ENCODE measurements at regions not wholly inside any gene's neighbourhood (a gene's known extent, or its start where the extent isn't known, plus 50 kb on each side); places are given as distances from the start of the nearest gene placed in this dataset.

DNA sequence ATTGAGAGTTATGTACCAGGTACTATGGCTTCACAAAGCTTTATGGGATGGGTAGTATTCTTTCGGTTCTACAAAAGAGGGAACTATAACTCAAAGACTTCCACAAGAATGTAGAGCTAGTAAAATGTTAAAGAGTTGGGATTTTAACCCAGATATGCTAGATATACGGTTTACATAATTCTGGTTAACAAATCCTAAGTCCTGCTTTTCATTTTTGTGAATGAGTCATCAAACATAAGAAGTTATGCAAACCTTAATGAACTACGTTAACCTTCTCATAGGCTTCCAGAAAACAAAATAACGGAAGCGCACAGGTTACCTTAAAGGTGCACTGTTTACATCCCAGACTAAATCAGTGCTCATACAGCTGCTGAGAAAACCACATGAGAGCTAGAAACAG, 1049.3 kb downstream of the MCTP2 start:
- ChIA-PET POLR2A (no interaction called here), CTCF (ENCODE audit: low intra/inter-chr PET ratio, low total read pairs) (no interaction called here)
- no peak overlapping the region for H3K4me2 ChIP-seq (ENCODE audit: low read depth, low read length)

More for the DNA sequence above, 1049.3 kb downstream of the MCTP2 start:
- no peak overlapping the region for H3K9ac ChIP-seq (ENCODE audit: insufficient read depth, low read depth, low read length)
- no peaks in the 10 kb centered on the region for H3K36me3 ChIP-seq (replicated peaks in 1 of 2; ENCODE audit: control insufficient read depth in 1 of 2, insufficient read depth in 2 of 2, low read length in 2 of 2)
- no peaks in the 10 kb centered on the region for H3K4me1 ChIP-seq (ENCODE audit: insufficient read depth, low read length)
- DNase-seq (ENCODE audit: low spot score) (no peak), ATAC-seq (no peak), FAIRE-seq (no peak)
- BruUV-seq (replicated peaks) = no TSS peak
- no peak for TF ChIP-seq REPIN1 (CRISPR knock-in tag; IDR thresholded peaks at IDR 0.05; ENCODE audit: borderline replicate concordance, low read depth)
- TF ChIP-seq, protein P1, sequence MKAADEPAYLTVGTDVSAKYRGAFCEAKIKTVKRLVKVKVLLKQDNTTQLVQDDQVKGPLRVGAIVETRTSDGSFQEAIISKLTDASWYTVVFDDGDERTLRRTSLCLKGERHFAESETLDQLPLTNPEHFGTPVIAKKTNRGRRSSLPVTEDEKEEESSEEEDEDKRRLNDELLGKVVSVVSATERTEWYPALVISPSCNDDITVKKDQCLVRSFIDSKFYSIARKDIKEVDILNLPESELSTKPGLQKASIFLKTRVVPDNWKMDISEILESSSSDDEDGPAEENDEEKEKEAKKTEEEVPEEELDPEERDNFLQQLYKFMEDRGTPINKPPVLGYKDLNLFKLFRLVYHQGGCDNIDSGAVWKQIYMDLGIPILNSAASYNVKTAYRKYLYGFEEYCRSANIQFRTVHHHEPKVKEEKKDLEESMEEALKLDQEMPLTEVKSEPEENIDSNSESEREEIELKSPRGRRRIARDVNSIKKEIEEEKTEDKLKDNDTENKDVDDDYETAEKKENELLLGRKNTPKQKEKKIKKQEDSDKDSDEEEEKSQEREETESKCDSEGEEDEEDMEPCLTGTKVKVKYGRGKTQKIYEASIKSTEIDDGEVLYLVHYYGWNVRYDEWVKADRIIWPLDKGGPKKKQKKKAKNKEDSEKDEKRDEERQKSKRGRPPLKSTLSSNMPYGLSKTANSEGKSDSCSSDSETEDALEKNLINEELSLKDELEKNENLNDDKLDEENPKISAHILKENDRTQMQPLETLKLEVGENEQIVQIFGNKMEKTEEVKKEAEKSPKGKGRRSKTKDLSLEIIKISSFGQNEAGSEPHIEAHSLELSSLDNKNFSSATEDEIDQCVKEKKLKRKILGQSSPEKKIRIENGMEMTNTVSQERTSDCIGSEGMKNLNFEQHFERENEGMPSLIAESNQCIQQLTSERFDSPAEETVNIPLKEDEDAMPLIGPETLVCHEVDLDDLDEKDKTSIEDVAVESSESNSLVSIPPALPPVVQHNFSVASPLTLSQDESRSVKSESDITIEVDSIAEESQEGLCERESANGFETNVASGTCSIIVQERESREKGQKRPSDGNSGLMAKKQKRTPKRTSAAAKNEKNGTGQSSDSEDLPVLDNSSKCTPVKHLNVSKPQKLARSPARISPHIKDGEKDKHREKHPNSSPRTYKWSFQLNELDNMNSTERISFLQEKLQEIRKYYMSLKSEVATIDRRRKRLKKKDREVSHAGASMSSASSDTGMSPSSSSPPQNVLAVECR (CRISPR knock-in tag; IDR thresholded peaks at IDR 0.05; ENCODE audit: borderline replicate concordance) = no peak
- TF ChIP-seq MIXL1 (CRISPR knock-in tag; IDR thresholded peaks at IDR 0.05) = no peak
- no peak for TF ChIP-seq MTF1 (CRISPR knock-in tag; IDR thresholded peaks at IDR 0.05)
- no peak for TF ChIP-seq ZFP90 (CRISPR knock-in tag; IDR thresholded peaks at IDR 0.05; ENCODE audit: borderline replicate concordance)
- intact Hi-C loops (cut with micrococcal nuclease; ENCODE audit: unreplicated experiment) (no loop called here), in situ Hi-C loops (cut with HindIII; ENCODE audit: extremely low pct_ligation_motif_present, low pct_unique_long_range_greater_than_20kb) (no loop called here)
- WGBS (ENCODE audit: low lambda C conversion rate) = 32% methylated on average over 5 of the region's 5 CpGs
- no peak overlapping the region for H3K27ac ChIP-seq (ENCODE audit: extremely low read length, insufficient read depth, low read length)
- no peak overlapping the region for H3K4me3 ChIP-seq (replicated peaks in 1 of 3; ENCODE audit: insufficient read depth in 1 of 3, low read depth in 2 of 3, low read length in 3 of 3)
- no peaks in the 10 kb centered on the region; a peak in 1 of 5 replicates for H3K27me3 ChIP-seq (ENCODE audit: control insufficient read depth in 1 of 2, insufficient read depth in 2 of 2, low read length in 2 of 2)
- H4K20me1 ChIP-seq (ENCODE audit: insufficient read depth, low read length) = no peaks in the 10 kb centered on the region
- 0 out of 2 replicates have a peak, but pooled peaks cover 5% of the 10 kb centered on the region for H3K9me3 ChIP-seq (ENCODE audit: low read length)
- no peaks in the 10 kb centered on the region for H3K79me2 ChIP-seq (ENCODE audit: insufficient read depth, low read length)
- no peak overlapping the region for H2AFZ ChIP-seq (ENCODE audit: low read length)
